GM18517 (cell line): ENCODE measurements at regions not wholly inside any gene's neighbourhood (a gene's known extent, or its start where the extent isn't known, plus 50 kb on each side); places are given as distances from the start of the nearest gene placed in this dataset.

Source experiments
- ATAC-seq: cut with Tn5 transposase; IDR thresholded peaks from one replicate; pipeline ENCODE4 v1.9.1; 2021; ENCODE audit warnings: mild to moderate bottlenecking, moderate library complexity; ENCODE audit not compliant: unreplicated experiment

- no peak for ATAC-seq
Observed at GRCh38 chr1:38622197-38622596, 237.4 kb downstream of the RRAGC start.

- no peak for ATAC-seq
Observed at GRCh38 chr1:38616846-38617245, 242.7 kb downstream of the RRAGC start.

DNA sequence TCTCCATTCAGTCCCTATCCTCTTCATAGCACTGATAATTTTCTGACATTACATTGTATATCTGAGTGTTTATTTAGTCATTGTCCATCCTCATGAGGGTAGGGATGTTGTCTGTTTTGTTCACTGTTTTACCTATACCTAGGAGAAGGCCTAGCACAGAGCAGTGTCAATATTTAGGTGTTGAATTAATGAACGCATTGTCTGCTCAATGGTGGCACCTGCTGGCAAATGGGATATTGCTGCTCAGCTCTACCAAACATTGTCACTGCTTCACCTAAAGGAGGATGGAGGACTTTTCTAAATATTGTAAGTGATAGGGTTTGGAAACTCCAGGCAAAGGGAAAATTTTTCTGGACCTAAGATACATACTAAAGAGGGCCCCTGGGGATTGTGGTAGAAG lies 243.9 kb downstream of the RRAGC start:
- no peak for ATAC-seq

GRCh38 chr1:38614861-38615260 lies 244.7 kb downstream of the RRAGC start:
- ATAC-seq, result no peak

DNA sequence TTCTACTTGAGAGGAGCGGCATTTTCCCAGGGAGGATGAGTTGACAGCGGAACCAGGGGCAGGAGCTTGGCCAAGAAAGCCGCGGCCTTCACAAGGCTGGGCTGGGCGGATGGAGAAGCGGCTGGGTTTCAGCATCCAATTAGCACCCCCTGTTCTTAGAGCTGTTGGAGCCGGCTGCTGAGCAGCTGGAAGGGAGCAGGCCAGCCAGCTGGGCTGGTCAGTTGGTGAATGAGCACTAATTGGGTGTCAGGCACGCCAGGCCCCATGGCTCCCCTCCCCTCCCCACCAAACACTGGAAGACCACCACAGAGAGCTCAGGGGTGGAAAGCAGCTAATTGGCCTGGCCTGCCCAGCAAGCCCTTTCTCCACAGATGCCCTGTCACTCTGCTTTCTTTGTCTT lies 245.6 kb downstream of the RRAGC start:
- ATAC-seq, result no peak

DNA sequence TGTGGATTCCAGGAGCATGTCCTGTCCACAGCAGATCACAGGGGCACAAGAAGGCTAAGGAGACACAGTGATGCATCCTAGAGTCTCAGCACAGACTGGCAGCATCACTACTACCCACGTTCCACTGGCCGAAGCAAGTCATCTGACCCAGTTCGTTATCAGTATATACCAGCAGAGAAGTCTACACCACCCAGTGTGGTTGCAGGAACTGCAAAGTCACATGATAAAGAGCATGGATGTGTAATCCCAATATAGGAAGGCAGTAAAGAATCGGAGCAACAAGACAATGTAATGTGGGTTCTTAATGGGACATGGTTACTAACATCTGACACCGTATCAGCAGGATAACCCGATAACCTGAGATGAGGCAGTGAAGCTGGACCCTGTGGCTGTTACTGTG lies 246.6 kb downstream of the RRAGC start:
- no peak for ATAC-seq

DNA sequence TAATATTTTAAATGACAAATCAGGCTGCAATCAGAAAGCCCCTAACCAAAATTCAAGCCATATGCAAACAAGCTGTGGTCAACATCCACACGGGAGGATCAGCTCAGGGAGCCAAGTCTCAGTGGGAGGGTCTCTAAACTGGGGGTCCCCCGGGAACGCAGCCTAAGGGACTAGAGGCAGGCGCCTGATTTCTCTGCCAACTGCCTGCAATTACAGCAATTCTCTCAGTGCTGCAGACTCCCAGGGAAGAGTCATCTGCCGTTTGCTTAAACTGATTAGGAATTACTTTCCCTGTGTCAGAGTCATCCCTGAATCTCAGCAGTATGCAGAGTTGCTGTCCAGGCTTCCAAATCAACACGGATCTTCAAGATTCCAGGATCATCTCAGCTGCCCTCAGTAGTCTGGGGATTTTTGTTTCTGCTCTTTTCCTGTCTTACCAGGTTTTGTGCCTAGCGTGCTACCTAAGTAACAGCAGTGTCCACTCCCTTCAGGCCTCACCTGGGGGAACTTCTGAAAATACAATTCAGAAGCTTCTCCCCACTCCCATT lies 247.8 kb downstream of the RRAGC start:
- ATAC-seq, result no peak

GRCh38 chr1:38609166-38610025 lies 250.2 kb downstream of the RRAGC start:
- ATAC-seq, result no peak

- ATAC-seq, result no peak
Observed at GRCh38 chr1:38608202-38608864, 251.2 kb downstream of the RRAGC start.

DNA sequence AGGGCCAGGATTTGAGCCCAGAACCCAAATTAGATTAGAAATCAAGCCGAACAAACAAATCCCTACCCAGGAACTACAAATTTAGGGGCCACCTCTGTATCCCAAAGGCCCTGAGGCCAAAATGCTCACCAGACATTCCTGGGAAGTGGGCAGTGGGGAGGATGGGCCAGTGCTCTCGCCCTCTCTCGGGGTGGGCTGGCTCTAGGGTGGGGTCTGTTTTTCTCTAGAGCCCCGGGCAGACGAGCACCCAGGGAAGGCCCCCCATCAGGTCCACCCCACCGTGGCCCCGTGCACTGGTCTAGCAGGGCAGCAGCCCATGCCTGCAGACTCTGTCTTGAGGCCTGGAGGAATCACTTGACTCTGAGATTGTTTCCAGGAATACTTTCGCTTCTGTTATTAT lies 252.0 kb downstream of the RRAGC start:
- ATAC-seq, result no peak

DNA sequence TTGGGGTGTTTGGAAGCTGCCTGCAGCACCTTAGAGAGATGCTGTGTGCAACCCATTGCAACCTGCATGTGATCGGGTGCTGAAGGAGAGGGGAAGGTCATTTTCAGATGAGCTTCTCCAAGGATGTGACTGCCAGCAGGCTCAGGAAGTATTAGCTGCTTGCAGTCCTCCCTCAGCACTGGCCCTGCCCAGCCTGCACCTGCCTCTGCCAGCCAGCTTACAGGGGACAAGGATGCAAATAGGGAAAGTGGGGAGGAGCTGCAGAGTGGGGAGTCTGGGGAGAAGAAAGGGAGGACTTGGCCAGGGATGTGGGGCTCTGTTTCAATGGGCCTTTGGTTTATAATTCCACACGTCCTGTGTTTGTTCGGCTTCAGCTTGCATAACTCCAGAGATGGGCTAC lies 254.5 kb downstream of the RRAGC start:
- no peak for ATAC-seq

DNA sequence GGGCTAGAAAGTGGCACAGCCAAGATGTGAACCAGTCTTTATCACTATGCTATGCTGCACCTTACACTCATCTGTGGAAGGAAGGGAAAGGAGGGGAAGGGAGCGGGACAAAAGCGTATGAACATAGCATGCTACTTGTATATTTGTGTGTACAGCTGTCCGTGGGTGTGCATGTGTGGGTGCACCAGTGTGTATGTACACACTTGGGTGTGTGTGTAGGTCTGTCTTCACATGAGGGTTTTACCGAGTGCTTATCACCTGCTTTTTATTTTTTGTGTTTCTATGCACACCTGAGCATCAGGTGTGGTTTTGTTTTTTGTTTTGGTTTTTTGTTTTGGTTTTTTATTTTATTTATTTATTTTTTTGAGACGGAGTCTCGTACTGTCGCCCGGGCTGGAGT lies 255.7 kb downstream of the RRAGC start:
- no peak for ATAC-seq

DNA sequence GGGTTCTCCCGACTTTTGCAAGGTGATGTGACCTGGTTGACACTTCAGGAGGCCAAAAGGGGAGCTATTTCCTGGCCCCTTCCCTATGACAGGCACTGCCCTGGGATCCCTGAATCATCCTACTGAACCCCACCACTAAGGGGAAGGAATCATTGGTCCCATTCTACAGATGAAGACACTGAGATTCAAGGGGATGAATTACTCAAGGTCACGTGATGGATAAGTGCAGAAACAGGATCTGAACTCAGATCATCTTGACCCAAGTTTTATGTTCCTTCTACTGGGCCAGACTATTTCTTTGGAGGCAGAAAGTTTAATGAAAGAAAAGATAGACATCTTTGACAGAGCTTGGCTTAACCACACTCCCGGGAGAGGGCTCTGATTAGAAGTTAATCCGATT lies 258.7 kb downstream of the RRAGC start:
- no peak for ATAC-seq

GRCh38 chr1:38600286-38600685 lies 259.3 kb downstream of the RRAGC start:
- no peak for ATAC-seq

DNA sequence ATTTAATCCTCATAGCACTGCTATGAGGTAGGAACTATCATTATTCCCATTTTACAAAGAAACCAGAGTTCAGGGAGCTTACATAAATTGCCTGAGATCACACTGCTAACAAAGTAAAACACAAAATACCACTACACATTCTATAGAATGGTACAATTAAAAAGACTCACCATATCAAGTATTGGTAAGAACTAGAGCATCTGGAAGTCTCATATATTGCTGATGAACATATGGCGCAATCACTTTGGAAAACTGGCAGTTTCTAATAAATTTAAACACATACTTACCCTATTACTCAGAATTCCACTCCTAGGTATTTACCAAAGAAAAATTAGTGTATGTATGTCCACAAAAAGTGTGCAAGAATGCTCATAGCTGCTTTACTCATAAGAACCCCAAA lies 261.5 kb downstream of the RRAGC start:
- ATAC-seq, result no peak

GRCh38 chr1:38589036-38589435 lies 270.5 kb downstream of the RRAGC start:
- ATAC-seq, result no peak

DNA sequence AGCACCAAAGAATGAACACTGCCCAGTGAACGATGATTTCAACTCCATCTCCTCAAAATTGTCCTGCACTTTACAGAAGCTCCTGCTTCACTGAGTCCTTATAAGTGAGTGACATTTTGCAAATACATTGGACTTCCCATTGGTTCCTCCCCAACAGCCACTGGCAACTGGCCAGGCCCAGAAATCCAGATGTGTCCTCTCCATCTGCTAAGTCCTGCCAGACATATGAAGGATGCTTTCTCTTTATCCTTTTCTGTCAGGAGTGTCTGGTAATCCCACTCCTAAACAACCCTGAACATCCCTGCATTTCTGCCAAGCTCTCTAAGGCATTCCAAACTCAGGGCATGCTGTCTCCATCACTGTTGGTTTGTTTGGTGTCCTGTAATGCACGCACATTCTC lies 271.8 kb downstream of the RRAGC start:
- ATAC-seq, result no peak

DNA sequence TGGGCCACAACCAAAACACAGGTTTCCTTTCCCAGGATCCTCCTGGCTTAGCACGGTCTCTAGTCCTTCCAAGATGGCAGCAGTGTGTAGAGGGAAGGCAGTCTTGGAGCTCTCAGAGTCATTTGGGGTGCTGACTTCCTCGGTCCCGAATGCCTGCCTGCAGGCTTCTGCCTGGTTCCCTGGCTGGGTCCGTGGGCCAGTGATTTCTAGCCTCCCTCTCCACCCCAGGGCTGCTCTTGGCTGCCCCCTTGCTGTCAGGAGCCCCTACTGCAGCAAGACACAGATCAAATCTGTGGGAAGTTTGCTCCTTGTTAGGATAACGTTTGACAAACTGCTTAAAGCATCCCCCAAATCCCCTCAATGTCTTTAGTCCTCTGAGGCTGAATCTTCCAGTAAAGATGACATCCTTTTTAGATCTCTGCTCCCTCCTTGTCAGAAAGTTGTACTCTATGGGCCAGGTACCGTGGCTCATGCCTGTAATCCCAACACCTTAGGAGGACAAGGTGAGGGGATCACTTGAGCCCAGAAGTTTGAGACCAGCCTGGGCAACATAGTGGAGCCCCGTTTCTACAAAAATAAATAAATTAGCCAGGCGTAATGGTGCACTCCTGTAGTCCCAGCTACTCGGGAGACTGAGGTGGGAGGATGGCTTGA lies 272.5 kb downstream of the RRAGC start:
- no peak for ATAC-seq

- no peak for ATAC-seq
Observed at GRCh38 chr1:38585971-38586370, 273.6 kb downstream of the RRAGC start.

GRCh38 chr1:38585460-38585859 lies 274.1 kb downstream of the RRAGC start:
- ATAC-seq, result no peak

- no peak for ATAC-seq
Observed at GRCh38 chr1:38584448-38585355, 274.9 kb downstream of the RRAGC start.
